ENCODE measurements at regions not wholly inside any gene's neighbourhood (a gene's known extent, or its start where the extent isn't known, plus 50 kb on each side); places are given as distances from the start of the nearest gene placed in this dataset.
"Not testable (repeated sequence)": the region's sequence is repeated elsewhere in the genome, so short reads cannot be mapped to it uniquely, and the experiment has no call there.

DNA sequence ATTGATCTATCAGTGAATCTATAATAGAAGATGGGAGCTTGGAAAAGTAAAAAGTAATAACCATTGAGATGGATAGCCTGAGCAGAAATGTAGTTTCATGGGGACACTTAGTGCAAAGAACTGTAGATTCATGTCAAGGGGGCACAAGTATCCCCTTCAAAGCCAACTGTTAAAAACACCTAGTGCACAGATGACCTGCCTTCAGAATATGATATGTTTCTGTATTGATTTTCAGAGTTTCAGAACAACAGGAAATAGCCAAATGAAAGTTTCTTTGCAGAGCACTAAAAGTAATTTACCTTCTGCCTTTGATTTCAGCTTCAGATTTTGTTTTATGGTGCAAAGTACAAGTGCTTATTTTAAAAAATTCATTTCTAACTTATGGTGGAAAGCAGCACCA is 169.9 kb downstream of the SPDYE17 start:
- TF ChIP-seq CTCF (IDR thresholded peaks at IDR 0.05); EP300 (IDR thresholded peaks at IDR 0.05; ENCODE audit: low read depth): not testable (repeated sequence)
